HG02885 (cell line): ENCODE measurements at regions not wholly inside any gene's neighbourhood (a gene's known extent, or its start where the extent isn't known, plus 50 kb on each side); places are given as distances from the start of the nearest gene placed in this dataset.
A peak's percentile ranks its signal among the peaks of the same experiment; 100 is the strongest.
"Not testable (repeated sequence)": the region's sequence is repeated elsewhere in the genome, so short reads cannot be mapped to it uniquely, and the experiment has no call there.

Experiments
- ATAC-seq: cut with Tn5 transposase; IDR thresholded peaks from one replicate; pipeline ENCODE4 v1.9.1; 2021; ENCODE audit warnings: mild to moderate bottlenecking; ENCODE audit not compliant: unreplicated experiment, poor library complexity

GRCh38 chr14:46451800-46452199 lies 199.8 kb downstream of the RPL10L start:
- no peak for ATAC-seq

DNA sequence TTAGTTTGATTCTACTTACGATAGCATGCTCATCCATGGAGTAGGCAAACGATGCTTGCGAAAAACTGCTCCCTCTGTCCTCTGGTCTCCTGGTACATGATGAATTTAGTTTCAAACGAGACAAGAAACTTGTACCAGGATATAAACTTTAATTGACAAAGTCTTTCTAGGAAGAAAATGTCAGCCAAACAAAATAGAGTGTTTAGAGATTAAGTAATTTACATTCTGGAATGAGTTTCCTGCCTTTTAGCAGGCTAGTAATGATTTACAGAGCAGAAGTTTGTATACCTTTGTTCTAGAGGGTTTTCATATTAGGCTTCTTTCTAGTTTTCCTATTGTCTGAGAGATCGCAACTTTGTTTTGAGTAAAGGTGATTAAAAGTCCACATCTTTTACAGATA lies 206.9 kb downstream of the RPL10L start:
- ATAC-seq = no peak

DNA sequence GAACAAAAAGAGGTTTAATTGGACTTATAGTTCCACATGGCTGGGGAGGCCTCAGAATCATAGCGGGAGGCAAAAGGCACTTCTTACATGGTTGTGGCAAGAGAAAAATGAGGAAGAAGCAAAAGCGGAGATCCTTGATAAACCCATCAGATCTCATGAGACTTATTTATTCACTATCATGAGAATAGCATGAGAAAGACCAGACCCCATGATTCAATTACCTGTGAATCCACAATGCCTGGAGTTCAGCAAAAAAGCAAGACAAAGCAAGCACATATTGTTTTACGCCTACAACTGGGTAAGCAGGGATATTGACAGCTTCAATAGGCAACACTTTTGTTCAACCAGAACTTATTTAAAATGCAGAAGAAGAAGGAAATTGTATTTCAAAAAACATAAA lies 218.2 kb downstream of the RPL10L start:
- ATAC-seq = no peak

GRCh38 chr14:46432516-46432915 lies 219.1 kb downstream of the RPL10L start:
- ATAC-seq = no peak

DNA sequence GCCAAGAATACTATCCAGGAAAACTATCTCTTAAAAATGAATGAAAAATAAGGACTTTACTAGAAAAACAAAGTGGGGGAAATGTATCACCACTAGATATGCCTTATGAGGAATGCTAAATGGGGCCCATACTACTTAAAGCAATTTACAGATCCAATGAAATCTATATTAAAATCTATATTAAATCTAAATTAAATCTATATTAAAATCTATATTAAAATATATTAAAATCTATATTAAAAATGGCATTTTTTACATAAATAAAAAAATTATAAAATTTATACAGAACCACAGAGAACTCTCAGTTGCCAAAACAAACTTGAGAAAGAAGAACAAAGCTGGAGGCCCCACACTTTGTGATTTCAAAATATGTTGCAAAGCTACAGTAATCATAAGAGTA lies 234.5 kb downstream of the RPL10L start:
- no peak for ATAC-seq

- ATAC-seq = no peak
Observed at GRCh38 chr14:46404865-46405811, 246.4 kb downstream of the RPL10L start.

GRCh38 chr14:46402001-46402690 lies 249.4 kb downstream of the RPL10L start:
- not testable (repeated sequence) for ATAC-seq

- no peak for ATAC-seq
Observed at GRCh38 chr14:46401066-46401465, 250.5 kb downstream of the RPL10L start.

- no peak for ATAC-seq
Observed at GRCh38 chr14:46399049-46399448, 252.5 kb downstream of the RPL10L start.

DNA sequence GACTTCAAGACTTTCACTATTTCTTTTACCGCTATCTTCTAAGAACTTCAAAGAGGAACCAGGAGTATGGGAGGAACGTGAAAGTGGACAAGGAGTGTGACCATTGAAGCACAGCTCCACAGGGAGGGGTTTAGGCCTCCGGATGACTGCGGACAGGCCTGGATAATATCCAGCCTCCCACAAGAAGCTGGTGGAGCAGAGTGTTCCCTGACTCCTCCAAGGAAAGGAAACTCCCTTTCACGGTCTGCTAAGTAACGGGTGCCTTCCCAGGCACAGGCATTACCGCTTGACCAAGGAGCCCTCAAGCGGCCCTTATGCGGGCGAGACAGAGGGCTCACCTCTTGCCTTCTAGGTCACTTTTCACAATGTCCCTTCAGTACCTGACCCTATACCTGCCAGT lies 267.0 kb downstream of the RPL10L start:
- no peak for ATAC-seq

- ATAC-seq = no peak
Observed at GRCh38 chr14:46381674-46382073, 269.9 kb downstream of the RPL10L start.

DNA sequence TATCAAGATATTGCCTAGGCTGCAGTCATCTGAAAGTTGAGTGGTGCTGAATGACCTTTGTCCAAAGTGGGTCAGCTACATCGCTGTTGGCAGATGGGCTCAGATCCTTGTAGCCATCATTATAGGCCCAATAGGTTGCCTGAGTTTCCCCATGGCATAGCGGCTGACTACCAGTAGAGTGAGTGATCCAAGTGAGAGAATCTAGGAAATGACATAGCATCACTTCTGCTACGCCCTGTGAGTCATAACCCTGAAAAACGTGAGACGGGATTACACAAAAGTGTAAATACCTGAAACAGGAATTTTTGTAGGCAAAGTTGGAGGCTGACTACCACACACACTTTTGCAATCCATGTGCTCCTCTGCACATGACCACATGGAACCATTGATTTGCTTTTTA lies 273.3 kb downstream of the RPL10L start:
- ATAC-seq = no peak

DNA sequence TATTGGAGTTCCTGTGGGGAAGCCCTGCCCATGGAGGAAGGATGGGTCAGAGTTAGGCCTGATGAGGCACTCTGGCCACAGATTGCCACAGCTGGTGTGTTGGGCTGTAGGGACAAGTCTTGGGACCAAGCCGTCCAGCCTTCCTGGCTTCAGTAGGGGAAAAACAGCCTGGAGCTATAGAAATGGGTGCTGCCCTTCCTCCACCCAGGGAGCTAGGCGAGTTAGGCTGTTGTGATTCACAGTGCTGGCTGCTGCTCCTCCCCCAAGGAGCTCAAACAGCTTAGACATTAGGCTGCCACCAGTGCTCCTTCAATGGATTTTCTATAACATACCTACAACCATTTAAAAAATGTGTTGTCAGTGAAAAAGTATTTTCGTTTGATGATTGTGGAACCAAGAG lies 274.3 kb downstream of the RPL10L start:
- no peak for ATAC-seq

GRCh38 chr14:46369391-46369790 lies 282.2 kb downstream of the RPL10L start:
- ATAC-seq = no peak

DNA sequence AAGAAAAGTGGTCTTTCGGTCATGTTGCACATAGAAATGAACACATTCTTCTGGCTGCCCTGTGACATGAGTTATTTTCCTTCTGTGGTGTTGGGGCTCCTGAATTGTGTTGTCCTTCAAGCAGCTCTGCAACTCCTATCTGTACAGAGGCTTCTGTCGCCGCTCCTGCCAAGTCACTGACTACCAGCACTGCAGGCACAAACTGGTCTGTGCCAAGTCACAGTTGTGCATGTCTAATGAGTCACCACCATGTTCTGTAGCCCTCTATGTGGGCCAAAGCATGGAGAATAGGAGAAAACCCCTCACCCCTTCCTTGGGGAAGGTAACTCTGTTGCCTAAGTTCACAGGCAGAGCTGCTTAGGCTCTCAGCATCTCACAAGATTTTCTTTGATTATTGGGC lies 283.3 kb downstream of the RPL10L start:
- ATAC-seq = no peak

DNA sequence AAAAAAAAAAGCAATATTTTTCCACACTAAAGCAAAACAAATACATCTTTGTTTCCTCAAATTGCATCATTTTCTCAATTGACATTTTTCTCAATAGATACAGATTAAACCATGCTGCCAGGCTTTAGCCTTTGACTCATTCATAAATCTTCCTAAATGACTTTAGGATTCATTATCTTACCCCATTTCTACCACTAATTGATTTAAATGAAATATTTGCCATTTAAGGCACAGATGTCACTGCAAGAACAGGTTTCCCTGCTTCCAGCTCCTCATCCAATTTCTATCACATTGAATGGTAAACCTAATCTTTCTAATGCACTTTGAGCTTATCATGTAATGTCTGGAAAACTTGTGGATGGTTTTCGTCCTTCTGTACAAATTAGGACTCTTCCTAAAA lies 298.7 kb downstream of the RPL10L start:
- no peak for ATAC-seq

- ATAC-seq = peak; percentile 80
Observed at GRCh38 chr14:46344327-46344937, 307.1 kb downstream of the RPL10L start.

DNA sequence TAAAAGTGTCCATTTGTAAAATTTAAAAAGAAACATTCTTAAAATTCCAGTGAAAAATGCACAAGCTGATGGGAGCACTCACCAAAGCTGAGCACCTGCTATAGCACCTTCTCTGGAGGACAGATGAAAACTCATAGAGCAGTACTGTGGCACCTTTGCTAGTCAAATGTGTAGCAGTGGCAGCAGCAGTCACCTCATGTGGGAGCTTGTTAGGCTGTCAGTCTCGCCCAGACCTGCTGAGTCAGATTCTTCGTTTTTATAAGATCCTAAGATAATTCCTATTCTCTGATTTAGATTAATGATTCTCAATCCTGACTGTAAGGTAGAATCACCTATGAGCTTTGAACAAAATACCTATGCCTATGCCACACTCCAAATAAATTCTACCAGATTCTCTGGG lies 325.8 kb downstream of the RPL10L start:
- ATAC-seq = no peak

GRCh38 chr14:46325157-46325556 lies 326.4 kb downstream of the RPL10L start:
- no peak for ATAC-seq

DNA sequence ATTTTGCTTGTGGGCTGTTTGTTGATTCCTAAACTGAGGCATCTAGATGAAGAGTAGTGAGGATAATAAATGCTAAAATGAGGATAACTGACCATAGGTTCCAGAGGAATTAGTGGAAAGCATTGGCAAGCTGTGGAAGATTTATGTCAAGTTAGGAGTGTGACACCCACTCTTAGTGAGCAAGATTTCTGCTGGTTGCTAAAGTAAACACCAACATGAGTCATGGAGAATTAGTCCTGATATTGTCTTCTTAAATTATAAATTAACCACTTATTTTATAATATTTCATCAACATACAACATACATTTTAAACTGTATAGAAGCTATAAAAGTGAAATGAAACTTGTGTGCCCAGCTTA lies 328.2 kb downstream of the RPL10L start:
- no peak for ATAC-seq

- ATAC-seq = no peak
Observed at GRCh38 chr14:46322730-46323403, 328.7 kb downstream of the RPL10L start.
